HG02973 (cell line): ENCODE measurements at regions not wholly inside any gene's neighbourhood (a gene's known extent, or its start where the extent isn't known, plus 50 kb on each side); places are given as distances from the start of the nearest gene placed in this dataset.

ENCODE experiments used
- ATAC-seq: cut with Tn5 transposase; IDR thresholded peaks from one replicate; pipeline ENCODE4 v1.9.1; 2021; ENCODE audit warnings: moderate library complexity; ENCODE audit not compliant: unreplicated experiment

- no peak for ATAC-seq
These were observed 105.7 kb downstream of the ZNF326 start for GRCh38 chr1:90100566-90100965.

DNA sequence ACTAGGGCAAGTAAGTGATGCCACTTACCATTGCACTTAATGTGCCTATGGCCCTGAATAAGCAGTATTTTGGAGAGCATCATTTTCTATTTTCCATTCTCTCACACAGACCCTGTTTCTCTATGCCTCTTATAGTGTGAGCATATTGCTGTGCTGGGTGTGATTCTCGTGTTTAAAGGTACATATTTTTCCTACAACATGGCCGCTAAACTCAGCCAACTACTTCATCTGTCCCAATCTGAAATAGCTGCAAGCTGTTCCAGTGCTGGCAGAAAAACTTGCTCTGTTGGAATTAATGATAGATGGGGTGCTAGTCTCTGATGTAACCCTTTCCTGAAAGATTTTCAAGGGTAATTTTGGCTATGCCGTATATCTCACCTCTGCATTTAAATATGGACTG is 97.5 kb downstream of the ZNF326 start:
- no peak for ATAC-seq
